Daoy (cell line): ENCODE measurements at regions not wholly inside any gene's neighbourhood (a gene's known extent, or its start where the extent isn't known, plus 50 kb on each side); places are given as distances from the start of the nearest gene placed in this dataset.

ENCODE experiments used
- DNase-seq: peaks from one replicate; pipeline ENCODE4 v3.0.0-alpha.2; 2015; ENCODE audit warnings: low read depth

- DNase-seq = no peak
These were observed 116.4 kb downstream of the IRS2 start for GRCh38 chr13:109669956-109670355.

GRCh38 chr13:109669234-109669612 is 117.2 kb downstream of the IRS2 start:
- no peak for DNase-seq

GRCh38 chr13:109668433-109669233 is 117.8 kb downstream of the IRS2 start:
- DNase-seq = no peak

GRCh38 chr13:109667807-109668291 is 118.5 kb downstream of the IRS2 start:
- DNase-seq = peak; percentile 16

GRCh38 chr13:109667056-109667455 is 119.3 kb downstream of the IRS2 start:
- DNase-seq = peak; percentile 65

- no peak for DNase-seq
These were observed 119.7 kb downstream of the IRS2 start for GRCh38 chr13:109666656-109667055.

GRCh38 chr13:109665781-109666249 is 120.6 kb downstream of the IRS2 start:
- peak; percentile 40 for DNase-seq

- no peak for DNase-seq
These were observed 121.1 kb downstream of the IRS2 start for GRCh38 chr13:109665240-109665639.

GRCh38 chr13:109657395-109657794 is 129.0 kb downstream of the IRS2 start:
- DNase-seq = no peak

- DNase-seq = no peak
These were observed 130.2 kb downstream of the IRS2 start for GRCh38 chr13:109656206-109656605.

- no peak for DNase-seq
These were observed 130.8 kb downstream of the IRS2 start for GRCh38 chr13:109655611-109656010.

- no peak for DNase-seq
These were observed 131.2 kb downstream of the IRS2 start for GRCh38 chr13:109655206-109655600.

- DNase-seq = no peak
These were observed 131.8 kb downstream of the IRS2 start for GRCh38 chr13:109654341-109655205.

- peak; percentile 32 for DNase-seq
These were observed 133.9 kb downstream of the IRS2 start for GRCh38 chr13:109652531-109652930.

- DNase-seq = no peak
These were observed 134.5 kb downstream of the IRS2 start for GRCh38 chr13:109651854-109652253.

GRCh38 chr13:109651311-109651710 is 135.1 kb downstream of the IRS2 start:
- DNase-seq = no peak

- no peak for DNase-seq
These were observed 135.5 kb downstream of the IRS2 start for GRCh38 chr13:109650861-109651260.

GRCh38 chr13:109649713-109650112 is 136.7 kb downstream of the IRS2 start:
- DNase-seq = no peak

- no peak for DNase-seq
These were observed 138.7 kb downstream of the IRS2 start for GRCh38 chr13:109647699-109648098.

- DNase-seq = peak; percentile 48
These were observed 139.3 kb downstream of the IRS2 start for GRCh38 chr13:109647053-109647452.

GRCh38 chr13:109646423-109646822 is 140.0 kb downstream of the IRS2 start:
- DNase-seq = no peak

- no peak for DNase-seq
These were observed 140.6 kb downstream of the IRS2 start for GRCh38 chr13:109645831-109646230.

- DNase-seq = no peak
These were observed 141.4 kb downstream of the IRS2 start for GRCh38 chr13:109644956-109645355.
